GM19438 (cell line): ENCODE measurements at regions not wholly inside any gene's neighbourhood (a gene's known extent, or its start where the extent isn't known, plus 50 kb on each side); places are given as distances from the start of the nearest gene placed in this dataset.

Source experiments
- ATAC-seq: cut with Tn5 transposase; IDR thresholded peaks from one replicate; pipeline ENCODE4 v1.9.1; 2021; ENCODE audit warnings: low read depth; ENCODE audit not compliant: unreplicated experiment

- no peak for ATAC-seq
Measured at GRCh38 chr2:221241072-221241471, 331.0 kb downstream of the EPHA4 start.

GRCh38 chr2:221243771-221244170 lies 328.3 kb downstream of the EPHA4 start:
- ATAC-seq, result no peak

GRCh38 chr2:221245045-221245444 lies 327.1 kb downstream of the EPHA4 start:
- no peak for ATAC-seq

- no peak for ATAC-seq
Measured at GRCh38 chr2:221245772-221246171, 326.3 kb downstream of the EPHA4 start.

GRCh38 chr2:221254299-221254698 lies 317.8 kb downstream of the EPHA4 start:
- ATAC-seq, result no peak

- ATAC-seq, result no peak
Measured at GRCh38 chr2:221255862-221256261, 316.2 kb downstream of the EPHA4 start.

GRCh38 chr2:221258464-221258863 lies 313.6 kb downstream of the EPHA4 start:
- no peak for ATAC-seq

- ATAC-seq, result no peak
Measured at GRCh38 chr2:221262651-221263050, 309.5 kb downstream of the EPHA4 start.

GRCh38 chr2:221263573-221263972 lies 308.5 kb downstream of the EPHA4 start:
- ATAC-seq, result no peak

GRCh38 chr2:221264318-221264717 lies 307.8 kb downstream of the EPHA4 start:
- ATAC-seq, result no peak

GRCh38 chr2:221267773-221268425 lies 304.2 kb downstream of the EPHA4 start:
- no peak for ATAC-seq

GRCh38 chr2:221268631-221269030 lies 303.5 kb downstream of the EPHA4 start:
- no peak for ATAC-seq

GRCh38 chr2:221270806-221271205 lies 301.3 kb downstream of the EPHA4 start:
- no peak for ATAC-seq

- no peak for ATAC-seq
Measured at GRCh38 chr2:221272729-221273128, 299.4 kb downstream of the EPHA4 start.

- no peak for ATAC-seq
Measured at GRCh38 chr2:221276033-221276432, 296.1 kb downstream of the EPHA4 start.

- no peak for ATAC-seq
Measured at GRCh38 chr2:221276601-221277000, 295.5 kb downstream of the EPHA4 start.

- no peak for ATAC-seq
Measured at GRCh38 chr2:221282386-221282785, 289.7 kb downstream of the EPHA4 start.

- ATAC-seq, result no peak
Measured at GRCh38 chr2:221283896-221284545, 288.1 kb downstream of the EPHA4 start.

- ATAC-seq, result no peak
Measured at GRCh38 chr2:221285148-221285547, 287.0 kb downstream of the EPHA4 start.

- ATAC-seq, result no peak
Measured at GRCh38 chr2:221286406-221286805, 285.7 kb downstream of the EPHA4 start.

- no peak for ATAC-seq
Measured at GRCh38 chr2:221289389-221289788, 282.7 kb downstream of the EPHA4 start.

GRCh38 chr2:221289846-221290245 lies 282.3 kb downstream of the EPHA4 start:
- no peak for ATAC-seq
